ENCODE measurements at regions not wholly inside any gene's neighbourhood (a gene's known extent, or its start where the extent isn't known, plus 50 kb on each side); places are given as distances from the start of the nearest gene placed in this dataset.

- no peak for TF ChIP-seq CTCF (IDR thresholded peaks at IDR 0.05; ENCODE audit: low read length)
- TF ChIP-seq EZH2 (optimal IDR thresholded peaks at IDR 0.05; ENCODE audit: low read depth, low read length) = no peak
- no peak for TF ChIP-seq EZH2phosphoT487 (IDR thresholded peaks at IDR 0.05; ENCODE audit: low read length)
These were observed 231.1 kb downstream of the TUSC7 start for GRCh38 chr3:116940719-116941118.

All from MM.1S (cell line).